Subcutaneous abdominal adipose tissue (tissue), 5 donors: ENCODE measurements at regions not wholly inside any gene's neighbourhood (a gene's known extent, or its start where the extent isn't known, plus 50 kb on each side); places are given as distances from the start of the nearest gene placed in this dataset.

Source experiments
- H3K27ac ChIP-seq: one replicate; pipeline ENCODE4 v1.7.0; 2013; ENCODE audit warnings: low read depth, mild to moderate bottlenecking, inconsistent platforms, low read length, moderate library complexity
- H3K27me3 ChIP-seq, 5 donors: one replicate each; pipeline ENCODE4 v1.7.0; 2013; ENCODE audit warnings: low read length in 5 of 5, inconsistent platforms in 1 of 5; ENCODE audit not compliant: control insufficient read depth in 5 of 5, insufficient read depth in 4 of 5
- H3K36me3 ChIP-seq, 5 donors: one replicate each; pipeline ENCODE4 v1.7.0; 2013; ENCODE audit warnings: low read length in 5 of 5; ENCODE audit not compliant: control insufficient read depth in 5 of 5, insufficient read depth in 5 of 5
- H3K4me1 ChIP-seq, 5 donors: one replicate each; pipeline ENCODE4 v1.7.0; 2013; ENCODE audit warnings: low read length in 5 of 5, mild to moderate bottlenecking in 3 of 5, moderate library complexity in 1 of 5; ENCODE audit not compliant: control insufficient read depth in 5 of 5, insufficient read depth in 5 of 5
- H3K4me3 ChIP-seq, 5 donors: one replicate each; pipeline ENCODE4 v1.7.0; 2013; ENCODE audit warnings: low read length in 5 of 5, low read depth in 1 of 5
- H3K9ac ChIP-seq, 5 donors: one replicate each; pipeline ENCODE4 v1.7.0; 2013; ENCODE audit warnings: low read length in 5 of 5, mild to moderate bottlenecking in 4 of 5, moderate library complexity in 3 of 5
- H3K9me3 ChIP-seq, 5 donors: one replicate each; pipeline ENCODE4 v1.7.0; 2013; ENCODE audit warnings: low read length in 5 of 5; ENCODE audit not compliant: control insufficient read depth in 5 of 5
- donor health status: healthy.
- donor health status: healthy.
- donor health status: healthy.
- donor health status: healthy.
- donor health status: healthy.

GRCh38 chr4:60562334-60562733 is 637.8 kb upstream of the ADGRL3 start:
- Histone ChIP-seq H3K9me3 (no peaks in the 10 kb centered on the region), H3K9ac (no peak overlapping the region)

GRCh38 chr4:60565558-60565957 is 634.6 kb upstream of the ADGRL3 start:
- Histone ChIP-seq H3K4me3 (no peak overlapping the region), H3K4me1 (no peaks in the 10 kb centered on the region), H3K36me3 (no peaks in the 10 kb centered on the region), H3K9me3 (peaks cover 0 to 5% (median 0%) of the 10 kb centered on the region in 5 donors), H3K9ac (no peak overlapping the region), H3K27ac (no peak overlapping the region), H3K27me3 (no peaks in the 10 kb centered on the region)

More at GRCh38 chr4:60562334-60562733, 637.8 kb upstream of the ADGRL3 start:
- Histone ChIP-seq H3K4me3 (no peak overlapping the region), H3K36me3 (no peaks in the 10 kb centered on the region), H3K27me3 (no peaks in the 10 kb centered on the region), H3K4me1 (no peaks in the 10 kb centered on the region), H3K27ac (no peak overlapping the region)

GRCh38 chr4:60575336-60575735 is 624.8 kb upstream of the ADGRL3 start:
- Histone ChIP-seq H3K4me3 (no peak overlapping the region), H3K27ac (no peak overlapping the region), H3K4me1 (no peaks in the 10 kb centered on the region), H3K27me3 (no peaks in the 10 kb centered on the region), H3K36me3 (no peaks in the 10 kb centered on the region), H3K9me3 (no peaks in the 10 kb centered on the region), H3K9ac (no peak overlapping the region)

- no peak overlapping the region for H3K9ac ChIP-seq
These were observed 620.8 kb upstream of the ADGRL3 start for GRCh38 chr4:60579335-60579734.

GRCh38 chr4:60581919-60582536 is 618.1 kb upstream of the ADGRL3 start:
- H3K36me3 ChIP-seq = no peaks in the 10 kb centered on the region
- no peaks in the 10 kb centered on the region for H3K4me1 ChIP-seq
- H3K27ac ChIP-seq = no peak overlapping the region
- no peak overlapping the region for H3K9ac ChIP-seq
- no peaks in the 10 kb centered on the region for H3K27me3 ChIP-seq
- H3K9me3 ChIP-seq = no peaks in the 10 kb centered on the region
- H3K4me3 ChIP-seq = no peak overlapping the region

More at GRCh38 chr4:60579335-60579734, 620.8 kb upstream of the ADGRL3 start:
- Histone ChIP-seq H3K27me3 (no peaks in the 10 kb centered on the region), H3K4me1 (no peaks in the 10 kb centered on the region), H3K9me3 (no peaks in the 10 kb centered on the region), H3K4me3 (no peak overlapping the region), H3K36me3 (no peaks in the 10 kb centered on the region), H3K27ac (no peak overlapping the region)

- Histone ChIP-seq H3K4me1 (no peaks in the 10 kb centered on the region), H3K9me3 (no peaks in the 10 kb centered on the region), H3K27ac (no peak overlapping the region)
These were observed 611.6 kb upstream of the ADGRL3 start for GRCh38 chr4:60588556-60588955.

GRCh38 chr4:60589425-60589824 is 610.7 kb upstream of the ADGRL3 start:
- no peaks in the 10 kb centered on the region for H3K36me3 ChIP-seq
- H3K27me3 ChIP-seq = no peaks in the 10 kb centered on the region
- H3K4me1 ChIP-seq = no peaks in the 10 kb centered on the region
- H3K27ac ChIP-seq = no peak overlapping the region
- no peak overlapping the region for H3K9ac ChIP-seq
- no peak overlapping the region for H3K4me3 ChIP-seq
- H3K9me3 ChIP-seq = no peaks in the 10 kb centered on the region

More at GRCh38 chr4:60588556-60588955, 611.6 kb upstream of the ADGRL3 start:
- Histone ChIP-seq H3K36me3 (no peaks in the 10 kb centered on the region), H3K4me3 (no peak overlapping the region), H3K27me3 (no peaks in the 10 kb centered on the region), H3K9ac (no peak overlapping the region)

GRCh38 chr4:60590116-60590515 is 610.0 kb upstream of the ADGRL3 start:
- Histone ChIP-seq H3K9me3 (no peaks in the 10 kb centered on the region), H3K9ac (no peak overlapping the region), H3K27ac (no peak overlapping the region), H3K4me1 (no peaks in the 10 kb centered on the region), H3K36me3 (no peaks in the 10 kb centered on the region), H3K4me3 (no peak overlapping the region), H3K27me3 (no peaks in the 10 kb centered on the region)

GRCh38 chr4:60605646-60606354 is 594.3 kb upstream of the ADGRL3 start:
- Histone ChIP-seq H3K4me1 (no peaks in the 10 kb centered on the region), H3K27ac (no peak overlapping the region), H3K27me3 (no peaks in the 10 kb centered on the region), H3K9me3 (peaks cover 0 to 4% (median 0%) of the 10 kb centered on the region in 5 donors), H3K4me3 (no peak overlapping the region), H3K9ac (no peak overlapping the region), H3K36me3 (no peaks in the 10 kb centered on the region)

- Histone ChIP-seq H3K27me3 (no peaks in the 10 kb centered on the region), H3K9ac (no peak overlapping the region), H3K36me3 (no peaks in the 10 kb centered on the region), H3K9me3 (peaks cover 0 to 5% (median 0%) of the 10 kb centered on the region in 5 donors), H3K27ac (no peak overlapping the region), H3K4me1 (no peaks in the 10 kb centered on the region), H3K4me3 (no peak overlapping the region)
These were observed 588.2 kb upstream of the ADGRL3 start for GRCh38 chr4:60611762-60612496.
